ENCODE measurements at regions not wholly inside any gene's neighbourhood (a gene's known extent, or its start where the extent isn't known, plus 50 kb on each side); places are given as distances from the start of the nearest gene placed in this dataset.

GRCh38 chr6:110033101-110033500 is 55.0 kb downstream of the GPR6 start:
- no peak overlapping the region for H3K4me3 ChIP-seq (ENCODE audit: low read depth, low read length)
- TF ChIP-seq CTCF (conservative IDR thresholded peaks at IDR 0.05; ENCODE audit: low read depth, low read length) = no peak
- DNase-seq (ENCODE audit: low read depth) = no peak

GRCh38 chr6:110033749-110034666 is 55.9 kb downstream of the GPR6 start:
- DNase-seq (ENCODE audit: low read depth) = no peak
- no peak for TF ChIP-seq CTCF (conservative IDR thresholded peaks at IDR 0.05; ENCODE audit: low read depth, low read length)
- no peak overlapping the region for H3K4me3 ChIP-seq (ENCODE audit: low read depth, low read length)

GRCh38 chr6:110034667-110035036 is 56.5 kb downstream of the GPR6 start:
- TF ChIP-seq CTCF (conservative IDR thresholded peaks at IDR 0.05; ENCODE audit: low read depth, low read length) = no peak
- no peak for DNase-seq (ENCODE audit: low read depth)
- no peak overlapping the region for H3K4me3 ChIP-seq (ENCODE audit: low read depth, low read length)

- no peak for TF ChIP-seq CTCF (conservative IDR thresholded peaks at IDR 0.05; ENCODE audit: low read depth, low read length)
- no peak for DNase-seq (ENCODE audit: low read depth)
- no peak overlapping the region for H3K4me3 ChIP-seq (ENCODE audit: low read depth, low read length)
These were observed 57.2 kb downstream of the GPR6 start for GRCh38 chr6:110035321-110035720.

- H3K4me3 ChIP-seq (ENCODE audit: low read depth, low read length) = no peak overlapping the region
- no peak for DNase-seq (ENCODE audit: low read depth)
- TF ChIP-seq CTCF (conservative IDR thresholded peaks at IDR 0.05; ENCODE audit: low read depth, low read length) = no peak
These were observed 58.5 kb downstream of the GPR6 start for GRCh38 chr6:110036408-110037302.

- TF ChIP-seq CTCF (conservative IDR thresholded peaks at IDR 0.05; ENCODE audit: low read depth, low read length) = no peak
- no peak overlapping the region for H3K4me3 ChIP-seq (ENCODE audit: low read depth, low read length)
- DNase-seq (ENCODE audit: low read depth) = no peak
These were observed 59.7 kb downstream of the GPR6 start for GRCh38 chr6:110037726-110038295.
